ACHN (cell line): ENCODE measurements at regions not wholly inside any gene's neighbourhood (a gene's known extent, or its start where the extent isn't known, plus 50 kb on each side); places are given as distances from the start of the nearest gene placed in this dataset.
"Not testable (repeated sequence)": the region's sequence is repeated elsewhere in the genome, so short reads cannot be mapped to it uniquely, and the experiment has no call there.

Source experiments
- DNase-seq: peaks from one replicate; pipeline ENCODE4 v3.0.0-alpha.2; 2015
- in situ Hi-C: cut with HindIII; loops from 2 replicates; pipeline ENCODE4 v1.10.0; 2017; ENCODE audit warnings: low sequenced_read_pairs, low pct_ligation_motif_present, low pct_unique_long_range_greater_than_20kb

GRCh38 chr12:47419497-47419896, 286.3 kb downstream of the RPAP3 start:
- no peak for DNase-seq
- in situ Hi-C loops, result no loop called here

- DNase-seq, result no peak
- in situ Hi-C loops, result no loop called here
Measured at GRCh38 chr12:47417955-47418354, 287.9 kb downstream of the RPAP3 start.

GRCh38 chr12:47417121-47417520, 288.7 kb downstream of the RPAP3 start:
- in situ Hi-C loops, result no loop called here
- no peak for DNase-seq

GRCh38 chr12:47415054-47415453, 290.8 kb downstream of the RPAP3 start:
- DNase-seq, result no peak
- in situ Hi-C loops, result no loop called here

GRCh38 chr12:47414511-47414910, 291.3 kb downstream of the RPAP3 start:
- in situ Hi-C loops, result no loop called here
- DNase-seq, result no peak

GRCh38 chr12:47413806-47414205, 292.0 kb downstream of the RPAP3 start:
- no peak for DNase-seq
- in situ Hi-C loops, result no loop called here

GRCh38 chr12:47412601-47413236, 293.1 kb downstream of the RPAP3 start:
- in situ Hi-C loops, result no loop called here
- no peak for DNase-seq

- DNase-seq, result no peak
- in situ Hi-C loops, result no loop called here
Measured at GRCh38 chr12:47411966-47412365, 293.9 kb downstream of the RPAP3 start.

GRCh38 chr12:47410862-47411261, 295.0 kb downstream of the RPAP3 start:
- DNase-seq, result no peak
- in situ Hi-C loops, result no loop called here

- no peak for DNase-seq
- in situ Hi-C loops, result no loop called here
Measured at GRCh38 chr12:47410383-47410782, 295.4 kb downstream of the RPAP3 start.

- in situ Hi-C loops, result no loop called here
- no peak for DNase-seq
Measured at GRCh38 chr12:47409310-47409987, 296.4 kb downstream of the RPAP3 start.

GRCh38 chr12:47408171-47408871, 297.5 kb downstream of the RPAP3 start:
- in situ Hi-C loops, result no loop called here
- DNase-seq, result peak; percentile 36

- in situ Hi-C loops, result no loop called here
- no peak for DNase-seq
Measured at GRCh38 chr12:47407463-47408129, 298.2 kb downstream of the RPAP3 start.

- in situ Hi-C loops, result no loop called here
- no peak for DNase-seq
Measured at GRCh38 chr12:47403681-47404080, 302.1 kb downstream of the RPAP3 start.

GRCh38 chr12:47401196-47401595, 304.6 kb downstream of the RPAP3 start:
- in situ Hi-C loops, DNase-seq: not testable (repeated sequence)

- in situ Hi-C loops, result no loop called here
- DNase-seq, result no peak
Measured at GRCh38 chr12:47400266-47400665, 305.6 kb downstream of the RPAP3 start.

GRCh38 chr12:47397664-47398281, 308.1 kb downstream of the RPAP3 start:
- peak; percentile 64 for DNase-seq
- in situ Hi-C loops, result no loop called here

GRCh38 chr12:47396902-47397663, 308.7 kb downstream of the RPAP3 start:
- no peak for DNase-seq
- in situ Hi-C loops, result no loop called here
